IMR-90 (cell line): ENCODE measurements at regions not wholly inside any gene's neighbourhood (a gene's known extent, or its start where the extent isn't known, plus 50 kb on each side); places are given as distances from the start of the nearest gene placed in this dataset.

Experiments
- ATAC-seq: fragments of 200-7000 bp; cut with Tn5 transposase; 2 replicates; pipeline ENCODE4 v1.9.1; 2020; ENCODE audit warnings: low read depth, mild to moderate bottlenecking, moderate library complexity
- BruUV-seq: library from RNA; stranded (reverse); fragments of 400-500 nt; replicated peaks from 2 replicates; lab custom pipeline; 2021; lab: Mats Ljungman, UMichigan
- CTCF ChIA-PET: fragments of 300-600 bp; formaldehyde crosslinking; extraction: SDS; loops from one replicate; lab custom pipeline; 2021; ENCODE audit warnings: antibody characterized with exemption; lab: Yijun Ruan, JAX
- POLR2A ChIA-PET: fragments of 300-600 bp; sonication (Branson Sonifier 250); formaldehyde crosslinking; loops from one replicate; lab custom pipeline; 2022; ENCODE audit warnings: antibody characterized with exemption; ENCODE audit not compliant: unreplicated experiment; lab: Charles Lee
- DNase-seq: peaks from one replicate; pipeline ENCODE4 v3.0.0; 2013
- H2AFZ ChIP-seq: replicated peaks from 2 replicates; pipeline ENCODE3; 2013; ENCODE audit warnings: low read length, mild to moderate bottlenecking; ENCODE audit not compliant: poor library complexity
- H2AK5ac ChIP-seq: 2 replicates; pipeline ENCODE4 v1.6.1; 2013; ENCODE audit warnings: low read depth, low read length, inconsistent platforms
- H2AK9ac ChIP-seq: replicated peaks from 2 replicates; pipeline ENCODE3; 2013; ENCODE audit warnings: mild to moderate bottlenecking, low read depth, low read length, moderate library complexity; ENCODE audit not compliant: poor library complexity
- H2BK120ac ChIP-seq: 2 replicates; pipeline ENCODE4 v1.6.1; 2013; ENCODE audit warnings: low read depth, low read length, inconsistent platforms
- H2BK15ac ChIP-seq: 3 replicates; pipeline ENCODE4 v1.6.1; 2013; ENCODE audit warnings: low read depth, low read length, inconsistent platforms
- H2BK20ac ChIP-seq: 2 replicates; pipeline ENCODE4 v1.6.1; 2013; ENCODE audit warnings: low read depth, mild to moderate bottlenecking, inconsistent platforms, low read length, moderate library complexity
- H2BK5ac ChIP-seq: 2 replicates; pipeline ENCODE4 v1.6.1; 2013; ENCODE audit warnings: mild to moderate bottlenecking, low read depth, low read length, inconsistent platforms; ENCODE audit not compliant: poor library complexity, severe bottlenecking
- H3K14ac ChIP-seq: replicated peaks from 2 replicates; pipeline ENCODE4 v1.6.1; 2013; ENCODE audit warnings: low read depth, low read length, inconsistent platforms
- H3K18ac ChIP-seq: 2 replicates; pipeline ENCODE4 v1.6.1; 2013; ENCODE audit warnings: low read depth, low read length, control low read depth
- H3K23ac ChIP-seq: 2 replicates; pipeline ENCODE4 v1.6.1; 2013; ENCODE audit warnings: low read depth, low read length, inconsistent platforms
- H3K27ac ChIP-seq: 2 replicates; pipeline ENCODE4 v1.5.1; 2013; ENCODE audit warnings: mild to moderate bottlenecking, control low read depth, low read length; ENCODE audit not compliant: insufficient read depth
- H3K27me3 ChIP-seq: 2 replicates; pipeline ENCODE4 v1.6.1; 2013; ENCODE audit warnings: low read length; ENCODE audit not compliant: control insufficient read depth, insufficient read depth
- H3K36me3 ChIP-seq: 2 replicates; pipeline ENCODE4 v1.6.1; 2013; ENCODE audit warnings: low read length, mixed read lengths; ENCODE audit not compliant: control insufficient read depth, insufficient read depth
- H3K4ac ChIP-seq: 2 replicates; pipeline ENCODE4 v1.6.1; 2013; ENCODE audit warnings: low read depth, low read length, inconsistent platforms
- H3K4me1 ChIP-seq: 2 replicates; pipeline ENCODE4 v1.6.1; 2013; ENCODE audit warnings: low read length, mixed read lengths; ENCODE audit not compliant: control insufficient read depth, insufficient read depth
- H3K4me2 ChIP-seq: 2 replicates; pipeline ENCODE4 v1.6.1; 2013; ENCODE audit warnings: low read depth, mild to moderate bottlenecking, control low read depth, low read length, moderate library complexity
- H3K4me3 ChIP-seq: 2 replicates; pipeline ENCODE4 v1.5.1; 2013; ENCODE audit warnings: low read depth, mild to moderate bottlenecking, control low read depth, low read length, moderate library complexity; ENCODE audit not compliant: insufficient read depth
- H3K56ac ChIP-seq: 2 replicates; pipeline ENCODE4 v1.6.1; 2013; ENCODE audit warnings: low read length, inconsistent platforms; ENCODE audit not compliant: insufficient read depth; ENCODE audit errors: extremely low read depth
- H3K79me1 ChIP-seq, 2 experiments: 2 replicates each; pipeline ENCODE4 v1.6.1; 2013; ENCODE audit warnings: low read length in 2 of 2, inconsistent platforms in 1 of 2, low read depth in 1 of 2
- H3K9ac ChIP-seq: 2 replicates; pipeline ENCODE4 v1.6.1; 2013; ENCODE audit warnings: low read depth, low read length, control low read depth
- H3K9me1 ChIP-seq: 2 replicates; pipeline ENCODE4 v1.6.1; 2013; ENCODE audit warnings: low read length, inconsistent platforms; ENCODE audit not compliant: insufficient read depth
- H3K9me3 ChIP-seq: 2 replicates; pipeline ENCODE4 v1.6.1; 2013; ENCODE audit warnings: low read length; ENCODE audit not compliant: control insufficient read depth, insufficient read depth
- H4K20me1 ChIP-seq: 2 replicates; pipeline ENCODE4 v1.6.1; 2013; ENCODE audit warnings: low read length, inconsistent platforms; ENCODE audit not compliant: insufficient read depth
- H4K5ac ChIP-seq: 2 replicates; pipeline ENCODE4 v1.6.1; 2013; ENCODE audit warnings: mild to moderate bottlenecking, low read depth, low read length, control low read depth
- H4K8ac ChIP-seq, 2 experiments: 2 replicates each; pipeline ENCODE4 v1.6.1; 2013; ENCODE audit warnings: low read depth in 2 of 2, low read length in 2 of 2, control low read depth in 1 of 2, inconsistent platforms in 1 of 2
- H4K91ac ChIP-seq: 2 replicates; pipeline ENCODE4 v1.6.1; 2013; ENCODE audit warnings: low read depth, low read length, inconsistent platforms; ENCODE audit not compliant: insufficient read depth
- CEBPB ChIP-seq: IDR thresholded peaks from 2 replicates; pipeline ENCODE4 v1.6.1; 2012; ENCODE audit warnings: low read depth, low read length, improper control_type of control experiment
- CTCF ChIP-seq: conservative IDR thresholded peaks from 2 replicates; pipeline ENCODE4 v1.5.1; 2012; ENCODE audit warnings: mild to moderate bottlenecking, low read depth, low read length, improper control_type of control experiment
- POLR2A ChIP-seq: IDR thresholded peaks from 2 replicates; pipeline ENCODE4 v1.6.1; 2012; ENCODE audit warnings: mild to moderate bottlenecking, low read depth, low read length
- RCOR1 ChIP-seq: IDR thresholded peaks from 2 replicates; pipeline ENCODE4 v1.6.1; 2012; ENCODE audit warnings: mild to moderate bottlenecking, low read length, improper control_type of control experiment; ENCODE audit not compliant: insufficient replicate concordance
- RFX5 ChIP-seq: IDR thresholded peaks from 2 replicates; pipeline ENCODE4 v1.8.0; 2012; ENCODE audit warnings: low read depth, mild to moderate bottlenecking, low read length, moderate library complexity
- WGBS, 2 experiments: methylation state at CpG; one replicate each; pipeline versions ENCODE4 v1.1.5 to v1.1.7; 2013; ENCODE audit warnings: missing lambda C conversion rate in 2 of 2; ENCODE audit not compliant: insufficient read length in 1 of 2; ENCODE audit errors: extremely low coverage in 2 of 2; 5-methylcytosine and 5-hydroxymethylcytosine counted together
- dilution Hi-C: fragments of 300-500 bp; cut with HindIII; formaldehyde crosslinking; loops from one replicate; pipeline ENCODE4 v1.14.3; 2018; ENCODE audit warnings: low sequenced_read_pairs; ENCODE audit not compliant: unreplicated experiment
- in situ Hi-C: fragments of 300-500 bp; cut with MboI; formaldehyde crosslinking; loops from 3 replicates; pipeline ENCODE4 v1.14.3; 2019; ENCODE audit warnings: low sequenced_read_pairs, inconsistent platforms, mixed read lengths
- intact Hi-C: fragments of 100-400 bp; cut with micrococcal nuclease; formaldehyde crosslinking; loops from 2 replicates; pipeline ENCODE4 v1.10.0; 2022

- TF ChIP-seq RFX5 (no peak), RCOR1 (no peak), POLR2A (no peak), CEBPB (no peak), CTCF (no peak)
- H3K9ac ChIP-seq: no peak overlapping the region
- H3K4ac ChIP-seq: no peak overlapping the region
- no peak overlapping the region for H4K91ac ChIP-seq
- no peak overlapping the region for H3K4me2 ChIP-seq
- in situ Hi-C loops (no loop called here), dilution Hi-C loops (no loop called here), intact Hi-C loops (no loop called here)
- no peak overlapping the region for H3K27ac ChIP-seq
- H3K9me1 ChIP-seq: no peaks in the 10 kb centered on the region
- no peak overlapping the region for H3K23ac ChIP-seq
- no peak overlapping the region for H3K18ac ChIP-seq
- H4K8ac ChIP-seq: no peak overlapping the region
- no peak overlapping the region for H2AFZ ChIP-seq
- no peaks in the 10 kb centered on the region for H3K79me1 ChIP-seq
- H2BK5ac ChIP-seq: no peak overlapping the region
- H2AK9ac ChIP-seq: no peak overlapping the region
- ChIA-PET CTCF (no interaction called here), POLR2A (no interaction called here)
- no peak overlapping the region for H2BK15ac ChIP-seq
- no CpG with 5 or more reads among the region's 3 CpGs for WGBS, 2 experiments
- no peaks in the 10 kb centered on the region for H4K20me1 ChIP-seq
- peaks cover 35% of the 10 kb centered on the region for H3K9me3 ChIP-seq
- ATAC-seq (no peak), DNase-seq (no peak)
- no peak overlapping the region for H3K14ac ChIP-seq
- H3K36me3 ChIP-seq: no peaks in the 10 kb centered on the region
- no peak overlapping the region for H2BK120ac ChIP-seq
- no TSS peak for BruUV-seq
- H3K27me3 ChIP-seq: no peaks in the 10 kb centered on the region
- H3K56ac ChIP-seq: no peak overlapping the region
- H3K4me3 ChIP-seq: no peak overlapping the region
- no peaks in the 10 kb centered on the region for H3K4me1 ChIP-seq
- no peak overlapping the region for H2BK20ac ChIP-seq
- no peak overlapping the region for H4K5ac ChIP-seq
- H2AK5ac ChIP-seq: no peak overlapping the region
Observed at GRCh38 chr7:98559958-98560357, 57.1 kb upstream of the NPTX2 start.
